Osteocyte (in vitro differentiated cells): ENCODE measurements at regions not wholly inside any gene's neighbourhood (a gene's known extent, or its start where the extent isn't known, plus 50 kb on each side); places are given as distances from the start of the nearest gene placed in this dataset.

Source experiments
- DNase-seq: peaks from one replicate; pipeline ENCODE4 v3.0.0; 2021; ENCODE audit warnings: mixed read lengths; ENCODE audit not compliant: unreplicated experiment; ENCODE audit errors: extremely low spot score
- H3K27ac Mint-ChIP-seq: one replicate; pipeline ENCODE4 v1.8.0; 2021; ENCODE audit warnings: mild to moderate bottlenecking, mixed read lengths; ENCODE audit not compliant: unreplicated experiment
- H3K27me3 Mint-ChIP-seq: one replicate; pipeline ENCODE4 v1.8.0; 2021; ENCODE audit warnings: mixed read lengths; ENCODE audit not compliant: unreplicated experiment
- H3K36me3 Mint-ChIP-seq: one replicate; pipeline ENCODE4 v1.8.0; 2021; ENCODE audit warnings: mixed read lengths; ENCODE audit not compliant: unreplicated experiment
- H3K4me1 Mint-ChIP-seq: one replicate; pipeline ENCODE4 v1.8.0; 2021; ENCODE audit warnings: mixed read lengths; ENCODE audit not compliant: unreplicated experiment
- H3K4me3 Mint-ChIP-seq: one replicate; pipeline ENCODE4 v1.8.0; 2021; ENCODE audit warnings: mild to moderate bottlenecking, moderate library complexity, mixed read lengths; ENCODE audit not compliant: unreplicated experiment
- H3K9me3 Mint-ChIP-seq: one replicate; pipeline ENCODE4 v1.8.0; 2021; ENCODE audit warnings: mixed read lengths; ENCODE audit not compliant: unreplicated experiment
- CTCF ChIP-seq: fragments of 200-600 bp; sonication (generic); IDR thresholded peaks from 2 replicates; pipeline ENCODE4 v1.5.0; 2021; ENCODE audit warnings: antibody characterized with exemption, mild to moderate bottlenecking, moderate library complexity

- peaks cover 14% of the 10 kb centered on the region for H3K4me1 Mint-ChIP-seq
- no peak for DNase-seq
- no peak overlapping the region for H3K27ac Mint-ChIP-seq
- peaks cover 5% of the 10 kb centered on the region for H3K9me3 Mint-ChIP-seq
- no peak for TF ChIP-seq CTCF
- H3K27me3 Mint-ChIP-seq = no peaks in the 10 kb centered on the region
- no peaks in the 10 kb centered on the region for H3K36me3 Mint-ChIP-seq
- no peak overlapping the region for H3K4me3 Mint-ChIP-seq
Observed at GRCh38 chr14:89638891-89639290, 221.9 kb upstream of the FOXN3 start.

- Mint-ChIP-seq H3K27me3 (no peaks in the 10 kb centered on the region), H3K36me3 (no peaks in the 10 kb centered on the region), H3K4me1 (peaks cover 14% of the 10 kb centered on the region), H3K9me3 (peaks cover 5% of the 10 kb centered on the region), H3K27ac (no peak overlapping the region), H3K4me3 (no peak overlapping the region)
- DNase-seq = no peak
- TF ChIP-seq CTCF = no peak
Observed at GRCh38 chr14:89637581-89637980, 220.5 kb upstream of the FOXN3 start.

- no peak for TF ChIP-seq CTCF
- Mint-ChIP-seq H3K36me3 (no peaks in the 10 kb centered on the region), H3K27ac (peak overlapping the region; percentile 0), H3K27me3 (no peaks in the 10 kb centered on the region), H3K4me1 (peaks cover 25% of the 10 kb centered on the region), H3K4me3 (no peak overlapping the region), H3K9me3 (peaks cover 5% of the 10 kb centered on the region)
- no peak for DNase-seq
Observed at GRCh38 chr14:89635615-89636014, 218.6 kb upstream of the FOXN3 start.

GRCh38 chr14:89634037-89634436, 217.0 kb upstream of the FOXN3 start:
- Mint-ChIP-seq H3K36me3 (no peaks in the 10 kb centered on the region), H3K4me3 (no peak overlapping the region), H3K9me3 (peaks cover 2% of the 10 kb centered on the region), H3K27ac (no peak overlapping the region), H3K27me3 (no peaks in the 10 kb centered on the region), H3K4me1 (peaks cover 31% of the 10 kb centered on the region)
- no peak for TF ChIP-seq CTCF
- no peak for DNase-seq

GRCh38 chr14:89630101-89630829, 213.2 kb upstream of the FOXN3 start:
- DNase-seq = no peak
- Mint-ChIP-seq H3K4me3 (no peak overlapping the region), H3K4me1 (peaks cover 21% of the 10 kb centered on the region), H3K9me3 (no peaks in the 10 kb centered on the region), H3K36me3 (no peaks in the 10 kb centered on the region), H3K27me3 (no peaks in the 10 kb centered on the region), H3K27ac (peak overlapping the region; percentile 91)
- TF ChIP-seq CTCF = no peak
